SK-N-SH treated with all-trans-retinoic acid at 6 μM for 48 hours (cell line): ENCODE measurements at regions not wholly inside any gene's neighbourhood (a gene's known extent, or its start where the extent isn't known, plus 50 kb on each side); places are given as distances from the start of the nearest gene placed in this dataset.
A peak's percentile ranks its signal among the peaks of the same experiment; 100 is the strongest.

Source experiments
- ATAC-seq: fragments of 200-7000 bp; cut with Tn5 transposase; 3 replicates; pipeline ENCODE4 v1.9.1; 2020; ENCODE audit warnings: mild to moderate bottlenecking, moderate library complexity
- ARNTL ChIP-seq: fragments of 450-650 bp; formaldehyde crosslinking; IDR thresholded peaks from 2 replicates; pipeline ENCODE4 v1.5.0; 2020; ENCODE audit warnings: low read depth, mild to moderate bottlenecking, moderate library complexity, borderline replicate concordance
- CSDC2 ChIP-seq: fragments of 250-450 bp; sonication (Bioruptor Pico); IDR thresholded peaks from 2 replicates; pipeline ENCODE4 v1.5.0; 2020; ENCODE audit warnings: mild to moderate bottlenecking, moderate library complexity
- GLIS3 ChIP-seq: fragments of 250-450 bp; sonication (Bioruptor Pico); IDR thresholded peaks from 2 replicates; pipeline ENCODE4 v1.5.0; 2020; ENCODE audit warnings: mild to moderate bottlenecking, moderate library complexity
- OSR1 ChIP-seq: fragments of 250-450 bp; sonication (Bioruptor Pico); IDR thresholded peaks from 2 replicates; pipeline ENCODE4 v1.8.0; 2022; ENCODE audit warnings: moderate library complexity, mild to moderate bottlenecking, inconsistent platforms
- PATZ1 ChIP-seq: fragments of 250-450 bp; sonication (Bioruptor Pico); IDR thresholded peaks from 2 replicates; pipeline ENCODE4 v1.8.0; 2020; ENCODE audit warnings: mild to moderate bottlenecking, moderate library complexity, borderline replicate concordance
- RARB ChIP-seq: fragments of 250-450 bp; sonication (Bioruptor Pico); IDR thresholded peaks from 2 replicates; pipeline ENCODE4 v1.8.0; 2021; ENCODE audit warnings: mild to moderate bottlenecking, moderate library complexity
- ZFP3 ChIP-seq: fragments of 250-450 bp; sonication (Bioruptor Pico); IDR thresholded peaks from 2 replicates; pipeline ENCODE4 v1.5.0; 2020; ENCODE audit warnings: mild to moderate bottlenecking, moderate library complexity
- ZNF565 ChIP-seq: fragments of 450-650 bp; formaldehyde crosslinking; conservative IDR thresholded peaks from 2 replicates; pipeline ENCODE4 v1.5.0; 2020; ENCODE audit warnings: low read depth, mild to moderate bottlenecking, moderate library complexity
- ZNF70 ChIP-seq: fragments of 450-650 bp; formaldehyde crosslinking; IDR thresholded peaks from 2 replicates; pipeline ENCODE4 v1.5.0; 2020; ENCODE audit warnings: mild to moderate bottlenecking, moderate library complexity
- TF ChIP-seq, protein P1 (sequence below): fragments of 250-450 bp; sonication (Bioruptor Pico); IDR thresholded peaks from 2 replicates; pipeline ENCODE4 v1.8.0; 2021; ENCODE audit warnings: low read depth, mild to moderate bottlenecking, moderate library complexity, borderline replicate concordance

- TF ChIP-seq, protein P1, sequence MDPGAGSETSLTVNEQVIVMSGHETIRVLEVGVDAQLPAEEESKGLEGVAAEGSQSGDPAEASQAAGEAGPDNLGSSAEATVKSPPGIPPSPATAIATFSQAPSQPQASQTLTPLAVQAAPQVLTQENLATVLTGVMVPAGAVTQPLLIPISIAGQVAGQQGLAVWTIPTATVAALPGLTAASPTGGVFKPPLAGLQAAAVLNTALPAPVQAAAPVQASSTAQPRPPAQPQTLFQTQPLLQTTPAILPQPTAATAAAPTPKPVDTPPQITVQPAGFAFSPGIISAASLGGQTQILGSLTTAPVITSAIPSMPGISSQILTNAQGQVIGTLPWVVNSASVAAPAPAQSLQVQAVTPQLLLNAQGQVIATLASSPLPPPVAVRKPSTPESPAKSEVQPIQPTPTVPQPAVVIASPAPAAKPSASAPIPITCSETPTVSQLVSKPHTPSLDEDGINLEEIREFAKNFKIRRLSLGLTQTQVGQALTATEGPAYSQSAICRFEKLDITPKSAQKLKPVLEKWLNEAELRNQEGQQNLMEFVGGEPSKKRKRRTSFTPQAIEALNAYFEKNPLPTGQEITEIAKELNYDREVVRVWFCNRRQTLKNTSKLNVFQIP: no peak
- no peak for TF ChIP-seq PATZ1 (CRISPR knock-in tag)
Observed at GRCh38 chr20:34190262-34190661, 51.0 kb upstream of the ASIP start (continued).

GRCh38 chr20:34190679-34191090 is 50.5 kb upstream of the ASIP start:
- ATAC-seq: peak; percentile 100
- no peak for TF ChIP-seq ZNF70 (CRISPR knock-in tag)
- no peak for TF ChIP-seq ZNF565 (CRISPR knock-in tag)
- TF ChIP-seq GLIS3: no peak
- no peak for TF ChIP-seq RARB (CRISPR knock-in tag)
- no peak for TF ChIP-seq CSDC2 (CRISPR knock-in tag)
- no peak for TF ChIP-seq ARNTL
- no peak for TF ChIP-seq ZFP3 (CRISPR knock-in tag)
- no peak for TF ChIP-seq OSR1 (CRISPR knock-in tag)
